NCI-H2107 (cell line): ENCODE measurements at regions not wholly inside any gene's neighbourhood (a gene's known extent, or its start where the extent isn't known, plus 50 kb on each side); places are given as distances from the start of the nearest gene placed in this dataset.
"Not testable (repeated sequence)": the region's sequence is repeated elsewhere in the genome, so short reads cannot be mapped to it uniquely, and the experiment has no call there.

Experiments
- DNase-seq: peaks from one replicate; lab custom pipeline; 2025; lab: John Stamatoyannopoulos, UW

GRCh38 chr4:66928881-66929280 lies 616.4 kb downstream of the CENPC start:
- not testable (repeated sequence) for DNase-seq

DNA sequence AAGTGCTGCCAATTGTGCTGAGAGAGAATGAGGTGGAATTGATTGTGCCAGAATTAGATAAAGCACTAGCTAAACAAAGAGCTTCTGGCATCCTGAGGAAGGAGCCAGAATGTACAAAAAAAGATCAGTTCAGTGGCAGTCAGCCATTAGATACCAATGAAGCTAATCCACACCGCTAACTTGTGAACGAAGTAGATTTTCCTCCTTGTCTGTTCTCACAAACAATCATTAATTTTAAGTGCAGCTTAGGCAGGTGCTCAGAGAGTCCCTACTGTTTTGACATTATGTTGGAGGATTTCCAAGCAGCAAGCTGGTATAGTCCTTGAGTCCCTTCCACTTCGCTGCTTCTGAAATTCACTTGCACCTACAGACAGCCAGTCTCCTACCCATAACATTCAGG lies 617.4 kb downstream of the CENPC start:
- peak; percentile 45 for DNase-seq

DNA sequence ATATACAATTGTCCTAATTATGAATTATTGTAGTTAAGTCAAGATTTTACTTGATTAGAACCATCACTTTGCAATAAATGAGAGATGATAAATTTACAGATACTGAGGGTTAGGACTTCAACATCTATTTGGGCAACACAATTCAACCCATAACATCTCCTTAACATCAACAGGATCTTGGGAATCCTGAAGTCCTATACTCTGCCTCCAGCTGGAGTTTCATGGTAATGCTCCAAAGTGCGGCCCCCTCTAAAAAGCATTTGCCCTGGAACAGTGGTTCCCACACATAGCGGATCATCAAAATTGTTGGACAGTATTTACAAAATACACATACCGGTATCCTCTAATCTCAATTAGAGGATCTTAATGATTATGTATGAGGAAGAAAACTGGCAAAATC lies 618.6 kb downstream of the CENPC start:
- no peak for DNase-seq

DNA sequence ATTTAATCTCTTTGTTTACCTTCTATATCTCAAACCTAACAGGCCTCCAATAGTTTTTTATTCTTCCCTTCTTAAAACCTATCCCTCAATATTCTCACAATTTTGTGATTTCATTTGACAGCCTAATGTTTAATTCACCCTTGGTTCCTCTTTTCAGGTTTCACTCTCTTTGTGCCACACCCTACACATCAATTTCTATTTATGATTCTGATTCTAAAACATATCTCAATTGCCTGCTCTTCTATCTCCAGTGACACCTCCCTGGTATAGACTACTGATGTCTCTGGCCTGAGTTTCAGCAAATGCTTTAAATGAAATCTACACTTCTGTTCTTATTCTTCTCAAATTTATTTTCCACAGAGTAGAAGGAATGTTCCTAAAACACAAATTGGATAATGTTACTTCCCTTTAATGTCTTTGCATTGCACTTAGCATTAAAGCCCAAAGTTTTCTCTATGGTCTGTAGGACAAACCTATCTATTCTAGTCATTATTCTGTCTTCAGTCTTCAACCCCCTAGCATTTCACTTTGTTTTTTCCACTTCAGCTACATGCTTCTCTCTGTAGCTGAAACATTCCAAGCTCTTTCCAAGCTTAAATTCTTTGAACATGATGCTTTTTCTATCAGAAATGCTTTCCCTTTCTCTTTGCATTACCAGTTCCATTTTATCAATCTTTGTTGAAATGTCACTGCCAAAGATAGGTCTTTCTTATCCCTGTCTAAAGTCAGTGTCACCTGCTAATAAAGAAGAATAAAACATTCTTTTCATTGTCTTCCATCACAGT lies 622.0 kb downstream of the CENPC start:
- no peak for DNase-seq

- no peak for DNase-seq
Observed at GRCh38 chr4:66921433-66921832, 623.9 kb downstream of the CENPC start.

DNA sequence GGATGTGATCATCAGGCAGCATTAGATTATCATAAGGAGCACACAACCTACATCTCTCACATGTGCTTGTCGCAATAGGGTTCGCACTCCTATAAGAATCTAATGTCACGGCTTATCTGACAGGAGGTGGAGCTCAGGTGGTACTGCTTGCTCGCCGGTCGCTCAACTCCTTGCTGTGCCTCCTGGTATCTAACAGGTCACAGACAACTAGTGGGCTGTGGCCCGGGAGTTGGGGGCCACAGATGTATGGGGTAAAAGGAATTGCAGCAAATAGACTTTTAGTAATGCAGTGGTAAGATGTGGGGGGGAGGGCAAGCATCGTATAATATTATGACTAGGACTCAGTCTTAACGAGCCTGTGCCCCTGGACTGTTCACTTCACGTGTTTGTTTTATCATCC lies 624.8 kb downstream of the CENPC start:
- DNase-seq: no peak

- DNase-seq: no peak
Observed at GRCh38 chr4:66911880-66912279, 633.4 kb downstream of the CENPC start.

GRCh38 chr4:66906314-66906713 lies 639.0 kb downstream of the CENPC start:
- DNase-seq: peak; percentile 57

DNA sequence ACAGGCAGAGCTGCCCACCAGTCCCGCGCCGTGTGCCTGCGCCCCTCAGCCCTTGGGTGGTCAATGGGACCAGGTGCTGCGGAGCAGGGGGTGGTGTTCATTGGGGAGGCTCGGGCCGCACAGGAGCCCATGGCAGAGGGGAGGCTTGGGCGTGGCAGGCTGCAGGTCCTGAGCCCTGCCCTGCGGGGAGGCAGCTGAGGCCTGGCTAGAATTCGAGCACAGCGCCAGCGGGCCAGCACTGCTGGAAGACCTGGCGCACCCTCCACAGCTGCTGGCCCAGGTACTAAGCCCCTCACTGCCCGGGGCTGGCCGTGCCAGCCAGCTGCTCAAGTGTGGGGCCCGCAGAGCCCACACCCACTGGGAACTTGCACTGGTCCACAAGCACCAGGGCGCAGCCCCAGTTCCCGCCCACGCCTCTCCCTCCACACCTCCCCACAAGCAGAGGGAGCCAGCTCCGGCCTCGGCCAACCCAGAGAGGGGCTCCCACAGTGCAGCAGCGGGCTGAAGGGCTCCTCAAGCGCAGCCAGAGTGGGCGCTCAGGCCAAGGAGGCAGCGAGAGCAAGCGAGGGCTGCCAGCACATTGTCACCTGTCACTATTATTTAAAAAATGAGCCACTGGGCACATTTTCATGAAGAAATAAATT lies 645.8 kb downstream of the CENPC start:
- no peak for DNase-seq

GRCh38 chr4:66893807-66894206 lies 651.5 kb downstream of the CENPC start:
- DNase-seq: no peak

- DNase-seq: no peak
Observed at GRCh38 chr4:66887061-66887460, 658.2 kb downstream of the CENPC start.

- no peak for DNase-seq
Observed at GRCh38 chr4:66885501-66886165, 659.7 kb downstream of the CENPC start.

GRCh38 chr4:66876946-66877345 lies 668.4 kb downstream of the CENPC start:
- no peak for DNase-seq

DNA sequence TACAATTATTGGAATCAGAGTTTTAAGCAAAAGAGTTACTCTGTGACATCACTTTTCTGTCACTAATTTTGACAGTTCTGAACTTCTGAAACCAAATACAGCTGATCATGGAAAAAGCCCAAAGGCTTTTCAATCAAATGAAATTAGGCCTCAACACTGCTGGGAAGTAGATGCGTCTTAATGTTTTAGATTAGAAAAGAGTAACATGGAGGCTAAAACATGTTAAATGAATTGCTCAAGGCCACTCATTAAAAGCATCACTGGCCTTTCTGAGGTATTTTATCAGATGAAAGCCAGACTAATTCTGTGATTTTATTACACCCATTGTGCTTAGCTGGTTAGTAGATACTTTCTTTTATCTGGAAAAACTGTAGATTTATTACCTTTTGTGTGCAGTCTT lies 672.6 kb downstream of the CENPC start:
- no peak for DNase-seq

- no peak for DNase-seq
Observed at GRCh38 chr4:66863481-66863880, 681.8 kb downstream of the CENPC start.

DNA sequence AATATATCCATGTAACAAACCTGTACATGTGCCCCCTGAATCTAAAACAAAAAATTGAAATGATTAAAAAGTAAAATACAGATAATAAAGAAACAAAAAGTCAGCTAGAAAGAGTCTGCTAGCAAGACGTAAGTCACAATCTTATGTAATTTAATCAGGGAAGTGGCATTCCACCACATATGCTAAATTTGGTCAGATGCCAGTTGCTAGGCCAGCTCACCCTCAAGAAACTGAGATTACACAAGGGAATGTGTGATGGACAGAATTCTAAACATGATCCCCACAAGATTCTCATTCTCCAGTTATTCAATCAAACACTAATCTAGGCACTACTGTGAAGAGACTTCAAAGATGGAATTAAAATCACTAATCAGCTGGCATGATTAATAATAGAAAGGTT lies 689.3 kb downstream of the CENPC start:
- DNase-seq: no peak

GRCh38 chr4:66853845-66854244 lies 691.5 kb downstream of the CENPC start:
- DNase-seq: no peak

- DNase-seq: no peak
Observed at GRCh38 chr4:66852843-66853242, 692.5 kb downstream of the CENPC start.

GRCh38 chr4:66849596-66849995 lies 695.7 kb downstream of the CENPC start:
- DNase-seq: no peak

DNA sequence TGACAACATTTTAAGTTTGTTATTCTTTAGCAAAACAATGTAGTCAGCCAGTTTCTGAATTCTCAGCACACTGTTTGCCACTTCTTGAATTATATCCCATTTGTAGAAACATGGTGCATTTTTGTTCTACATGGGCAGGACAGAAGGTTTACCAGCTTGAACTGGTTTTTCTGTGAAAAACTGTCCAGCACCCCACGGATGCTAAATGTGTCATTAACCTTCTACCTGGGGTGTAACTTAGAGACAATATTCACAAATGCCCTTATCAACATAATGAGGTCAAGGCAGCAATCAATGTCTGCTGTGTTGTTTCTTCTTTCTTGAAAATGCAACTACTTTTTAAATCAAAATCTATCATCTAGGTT lies 702.6 kb downstream of the CENPC start:
- DNase-seq: no peak

DNA sequence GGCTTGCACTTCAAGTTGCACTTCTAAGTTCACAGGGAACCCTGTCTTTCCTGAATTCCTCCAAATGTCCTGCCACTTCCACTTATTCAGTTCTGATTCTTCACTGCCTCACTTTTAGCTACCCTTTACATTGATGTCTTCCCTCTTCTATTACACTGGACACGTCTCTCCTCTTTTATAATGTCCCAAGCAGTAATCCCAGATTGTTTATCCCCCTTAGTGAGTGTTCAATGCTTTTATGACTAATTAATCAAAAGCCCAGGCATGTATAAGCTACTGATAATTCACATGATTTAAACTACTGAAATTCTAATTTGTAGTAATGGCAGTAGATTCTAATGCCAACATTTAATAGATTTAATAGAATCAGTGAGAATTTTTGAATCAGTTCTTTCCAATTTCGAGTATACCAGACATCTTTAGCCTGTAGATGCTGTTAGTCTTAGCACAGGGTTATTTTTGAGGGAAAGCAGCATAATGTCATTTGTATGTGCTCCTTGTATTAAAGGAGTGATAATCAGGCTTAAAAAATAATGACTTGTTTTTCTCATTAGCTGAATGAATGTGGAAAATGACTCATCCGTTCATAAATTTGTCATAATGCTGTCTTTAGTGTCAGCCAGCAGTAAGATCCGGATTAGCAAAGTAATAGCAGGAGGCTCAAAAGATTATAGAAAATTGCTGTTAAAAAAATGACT lies 703.1 kb downstream of the CENPC start:
- no peak for DNase-seq

- no peak for DNase-seq
Observed at GRCh38 chr4:66840178-66840577, 705.1 kb downstream of the CENPC start.
